Testis (tissue), 2 donors: ENCODE measurements at regions not wholly inside any gene's neighbourhood (a gene's known extent, or its start where the extent isn't known, plus 50 kb on each side); places are given as distances from the start of the nearest gene placed in this dataset.

ENCODE experiments used
- POLR2A ChIP-seq: fragments of 450-650 bp; IDR thresholded peaks from one replicate; pipeline ENCODE4 v1.6.1; 2017; ENCODE audit warnings: antibody characterized with exemption, mild to moderate bottlenecking, moderate library complexity
- TF ChIP-seq, protein P1 (sequence below), 3 experiments: fragments of 450-650 bp in 2 of 3; fragments of 200-600 bp in 1 of 3; sonication (generic) in 1 of 3; IDR thresholded peaks; one replicate each; pipeline ENCODE4 v1.5.1; 2016 to 2019; ENCODE audit warnings: antibody characterized with exemption in 3 of 3, mild to moderate bottlenecking in 2 of 3, moderate library complexity in 1 of 3

DNA sequence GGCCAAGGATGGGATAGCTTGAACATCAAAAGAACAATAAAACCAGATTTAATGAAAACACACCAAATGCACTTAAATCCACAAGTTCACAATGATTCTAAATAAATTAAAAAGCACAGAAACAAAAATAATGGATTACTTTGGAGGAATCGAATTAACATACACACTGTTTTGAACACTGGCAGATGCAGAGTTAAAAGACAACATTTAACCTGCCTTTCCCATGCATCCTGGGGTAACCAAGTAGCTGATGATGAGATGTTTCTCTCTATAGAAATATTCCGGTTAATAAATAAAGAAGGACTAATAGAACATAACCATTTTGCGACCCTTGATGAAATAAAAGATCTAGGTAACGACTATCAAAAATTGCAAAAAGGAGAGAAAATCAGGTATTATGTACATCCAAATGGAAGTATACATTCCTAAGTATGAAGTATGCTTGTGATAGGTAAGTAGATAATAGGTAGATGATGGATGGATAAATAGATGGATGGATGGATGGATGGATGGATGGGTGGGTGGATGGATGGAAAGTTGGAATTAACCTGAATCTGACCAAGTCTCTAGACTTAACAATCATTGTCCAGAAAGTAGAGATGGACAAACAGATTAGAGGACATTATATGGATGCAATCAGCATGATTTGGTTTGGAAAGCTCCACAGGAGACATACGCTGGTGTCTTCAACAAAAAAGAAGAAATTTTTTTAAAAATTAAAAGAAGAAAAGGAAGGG lies 57.4 kb upstream of the MYCN start:
- TF ChIP-seq, protein P1, sequence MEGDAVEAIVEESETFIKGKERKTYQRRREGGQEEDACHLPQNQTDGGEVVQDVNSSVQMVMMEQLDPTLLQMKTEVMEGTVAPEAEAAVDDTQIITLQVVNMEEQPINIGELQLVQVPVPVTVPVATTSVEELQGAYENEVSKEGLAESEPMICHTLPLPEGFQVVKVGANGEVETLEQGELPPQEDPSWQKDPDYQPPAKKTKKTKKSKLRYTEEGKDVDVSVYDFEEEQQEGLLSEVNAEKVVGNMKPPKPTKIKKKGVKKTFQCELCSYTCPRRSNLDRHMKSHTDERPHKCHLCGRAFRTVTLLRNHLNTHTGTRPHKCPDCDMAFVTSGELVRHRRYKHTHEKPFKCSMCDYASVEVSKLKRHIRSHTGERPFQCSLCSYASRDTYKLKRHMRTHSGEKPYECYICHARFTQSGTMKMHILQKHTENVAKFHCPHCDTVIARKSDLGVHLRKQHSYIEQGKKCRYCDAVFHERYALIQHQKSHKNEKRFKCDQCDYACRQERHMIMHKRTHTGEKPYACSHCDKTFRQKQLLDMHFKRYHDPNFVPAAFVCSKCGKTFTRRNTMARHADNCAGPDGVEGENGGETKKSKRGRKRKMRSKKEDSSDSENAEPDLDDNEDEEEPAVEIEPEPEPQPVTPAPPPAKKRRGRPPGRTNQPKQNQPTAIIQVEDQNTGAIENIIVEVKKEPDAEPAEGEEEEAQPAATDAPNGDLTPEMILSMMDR (IDR thresholded peaks at IDR 0.05): no peak
- no peak for TF ChIP-seq POLR2A
